HCT116 (cell line): ENCODE measurements at regions not wholly inside any gene's neighbourhood (a gene's known extent, or its start where the extent isn't known, plus 50 kb on each side); places are given as distances from the start of the nearest gene placed in this dataset.

Source experiments
- ATAC-seq: fragments of 200-7000 bp; cut with Tn5 transposase; 2 replicates; pipeline ENCODE4 v1.9.1; 2020; ENCODE audit warnings: mild to moderate bottlenecking, moderate library complexity
- BruUV-seq: library from RNA; stranded (reverse); fragments of 400-500 nt; replicated peaks from 2 replicates; lab custom pipeline; 2021; lab: Mats Ljungman, UMichigan
- CTCF ChIA-PET: fragments of 300-600 bp; sonication (Branson Sonifier 250); formaldehyde crosslinking; loops from one replicate; lab custom pipeline; 2021; ENCODE audit warnings: antibody characterized with exemption; lab: Charles Lee
- POLR2A ChIA-PET: fragments of 300-600, 350-600 bp; sonication (Branson Sonifier 250); formaldehyde crosslinking; loops from one replicate; lab custom pipeline; 2021; ENCODE audit warnings: antibody characterized with exemption; lab: Charles Lee
- RAD21 ChIA-PET, 2 experiments: fragments of 300-600 bp; sonication (Branson Sonifier 250); formaldehyde crosslinking; loops; one replicate each; lab custom pipeline; 2023; ENCODE audit warnings: low total read pairs in 2 of 2; ENCODE audit not compliant: uncharacterized antibody in 2 of 2, unreplicated experiment in 2 of 2, low non-redundant PET in 1 of 2; lab: Charles Lee
- DNase-seq: peaks from one replicate; pipeline ENCODE4 v3.0.0-alpha.2; 2010; ENCODE audit warnings: low read depth, low spot score
- H2AFZ ChIP-seq: fragments of 200-600 bp; shearing (Covaris generic), sonication (generic); 2 replicates; pipeline ENCODE4 v1.6.1; 2017; ENCODE audit warnings: low read depth, mixed run types, mixed read lengths, antibody characterized with exemption, low read length; ENCODE audit not compliant: poor library complexity, severe bottlenecking
- H3K27ac ChIP-seq: 2 replicates; pipeline ENCODE4 v1.5.1; 2012; ENCODE audit warnings: low read depth, low read length
- H3K27me3 ChIP-seq: fragments of 200-600 bp; sonication (generic); 2 replicates; pipeline ENCODE4 v1.6.1; 2016; ENCODE audit warnings: mixed run types, low read length, mixed read lengths; ENCODE audit not compliant: insufficient read depth
- H3K36me3 ChIP-seq, 2 experiments: fragments of 200-500 bp in 1 of 2; fragments of 200-600 bp in 1 of 2; sonication (Bioruptor generic) in 1 of 2; sonication (generic) in 1 of 2; 2 replicates each; pipeline versions ENCODE4 v1.5.1 to v1.6.1; 2014 to 2016; ENCODE audit warnings: low read length in 2 of 2, inconsistent platforms in 1 of 2, mixed read lengths in 1 of 2, mixed run types in 1 of 2; ENCODE audit not compliant: insufficient read depth in 2 of 2, control insufficient read depth in 1 of 2
- H3K4me1 ChIP-seq, 2 experiments: fragments of 200-600 bp in 1 of 2; sonication (generic) in 1 of 2; 2 replicates each; pipeline versions ENCODE4 v1.5.1 to v1.6.1; 2012 to 2017; ENCODE audit warnings: low read length in 2 of 2, inconsistent platforms in 1 of 2, mild to moderate bottlenecking in 1 of 2, mixed read lengths in 1 of 2, mixed run types in 1 of 2, moderate library complexity in 1 of 2; ENCODE audit not compliant: insufficient read depth in 2 of 2, control insufficient read depth in 1 of 2
- H3K4me2 ChIP-seq: fragments of 200-600 bp; sonication (generic); 2 replicates; pipeline ENCODE4 v1.6.1; 2017; ENCODE audit warnings: mixed run types, low read length, mixed read lengths
- H3K4me3 ChIP-seq, 2 experiments: fragments of 200-600 bp in 1 of 2; sonication (generic) in 1 of 2; replicated peaks in 1 of 2; 2 replicates each; pipeline ENCODE4 v1.5.1; 2011 to 2016; ENCODE audit warnings: low read length in 2 of 2, control low read depth in 1 of 2, low read depth in 1 of 2, mild to moderate bottlenecking in 1 of 2, mixed read lengths in 1 of 2, mixed run types in 1 of 2
- H3K79me2 ChIP-seq: fragments of 200-600 bp; sonication (generic); 2 replicates; pipeline ENCODE4 v1.6.1; 2017; ENCODE audit warnings: mild to moderate bottlenecking, mixed run types, low read length, moderate library complexity, mixed read lengths; ENCODE audit not compliant: insufficient read depth
- H3K9ac ChIP-seq: fragments of 200-600 bp; sonication (generic); 2 replicates; pipeline ENCODE4 v1.6.1; 2016; ENCODE audit warnings: low read length, mixed read lengths
- H3K9me2 ChIP-seq: fragments of 200-600 bp; sonication (generic), shearing (Covaris generic); 2 replicates; pipeline ENCODE4 v1.6.1; 2017; ENCODE audit warnings: mixed run types, mild to moderate bottlenecking, moderate library complexity; ENCODE audit not compliant: insufficient read depth
- H3K9me3 ChIP-seq, 2 experiments: fragments of 200-500 bp in 1 of 2; fragments of 200-600 bp in 1 of 2; sonication (Bioruptor generic) in 1 of 2; sonication (generic) in 1 of 2; 2 replicates each; pipeline ENCODE4 v1.6.1; 2014 to 2017; ENCODE audit warnings: low read length in 2 of 2, mixed read lengths in 2 of 2, inconsistent platforms in 1 of 2, low read depth in 1 of 2, mild to moderate bottlenecking in 1 of 2, mixed run types in 1 of 2, moderate library complexity in 1 of 2; ENCODE audit not compliant: control insufficient read depth in 1 of 2, insufficient read depth in 1 of 2
- H4K20me1 ChIP-seq: fragments of 200-600 bp; sonication (generic), shearing (Covaris generic); 2 replicates; pipeline ENCODE4 v1.6.1; 2017; ENCODE audit warnings: mixed run types, mild to moderate bottlenecking, moderate library complexity; ENCODE audit not compliant: insufficient read depth
- CTCF ChIP-seq, 3 experiments: fragments of 200-600 bp in 1 of 3; sonication (generic) in 1 of 3; IDR thresholded peaks in 2 of 3; conservative IDR thresholded peaks in 1 of 3; 2 replicates each; pipeline ENCODE4 v1.5.1; 2012 to 2017; ENCODE audit warnings: low read depth in 2 of 3, low read length in 2 of 3, antibody characterized with exemption in 1 of 3, borderline replicate concordance in 1 of 3, control low read depth in 1 of 3, mild to moderate bottlenecking in 1 of 3, mixed read lengths in 1 of 3, mixed run types in 1 of 3, moderate library complexity in 1 of 3; ENCODE audit not compliant: insufficient read depth in 1 of 3
- EGR1 ChIP-seq: IDR thresholded peaks from 2 replicates; pipeline ENCODE4 v1.6.1; 2012; ENCODE audit warnings: low read depth
- ELF1 ChIP-seq: IDR thresholded peaks from 2 replicates; pipeline ENCODE4 v1.6.1; 2012; ENCODE audit warnings: low read depth, borderline replicate concordance
- EZH2 ChIP-seq: fragments of 200-600 bp; sonication (generic); IDR thresholded peaks from 2 replicates; pipeline ENCODE4 v1.6.1; 2017; ENCODE audit warnings: antibody characterized with exemption, mixed run types
- EZH2phosphoT487 ChIP-seq: fragments of 200-600 bp; IDR thresholded peaks from 2 replicates; pipeline ENCODE4 v1.6.1; 2018; ENCODE audit warnings: antibody characterized with exemption, borderline replicate concordance
- FOSL1 ChIP-seq: IDR thresholded peaks from 2 replicates; pipeline ENCODE4 v1.6.1; 2012; ENCODE audit warnings: low read depth
- JUND ChIP-seq: IDR thresholded peaks from 2 replicates; pipeline ENCODE4 v1.6.1; 2012
- MAX ChIP-seq: IDR thresholded peaks from 2 replicates; pipeline ENCODE4 v1.6.1; 2012
- POLR2A ChIP-seq: IDR thresholded peaks from 2 replicates; pipeline ENCODE4 v1.7.0; 2011; ENCODE audit warnings: borderline replicate concordance; ENCODE audit not compliant: insufficient read depth, insufficient read length; ENCODE audit errors: extremely low read depth
- SIN3A ChIP-seq: IDR thresholded peaks from 2 replicates; pipeline ENCODE4 v1.6.1; 2012; ENCODE audit warnings: low read depth
- SP1 ChIP-seq: IDR thresholded peaks from 2 replicates; pipeline ENCODE4 v1.6.1; 2012; ENCODE audit warnings: low read depth
- SRF ChIP-seq: IDR thresholded peaks from 2 replicates; pipeline ENCODE4 v1.6.1; 2012; ENCODE audit warnings: low read depth
- TCF7L2 ChIP-seq: IDR thresholded peaks from 2 replicates; pipeline ENCODE4 v1.7.0; 2011; ENCODE audit warnings: borderline replicate concordance, inconsistent platforms; ENCODE audit not compliant: insufficient read depth, insufficient read length; ENCODE audit errors: extremely low read depth
- ZFX ChIP-seq: fragments of 450-650 bp; IDR thresholded peaks from 2 replicates; pipeline ENCODE4 v1.6.1; 2017
- ZNF274 ChIP-seq: fragments of 200-500 bp; sonication (Bioruptor generic); IDR thresholded peaks from 2 replicates; pipeline ENCODE4 v1.6.1; 2014; ENCODE audit warnings: mild to moderate bottlenecking, low read depth, low read length, inconsistent platforms
- intact Hi-C: fragments of 100-400 bp; cut with micrococcal nuclease; formaldehyde crosslinking; loops from 2 replicates; pipeline ENCODE4 v1.10.0; 2022
- TF ChIP-seq, protein P1 (sequence below): IDR thresholded peaks from 2 replicates; pipeline ENCODE4 v1.6.1; 2011; ENCODE audit warnings: mild to moderate bottlenecking, low read length, moderate library complexity; ENCODE audit not compliant: insufficient replicate concordance; ENCODE audit errors: extremely low read depth

- no peak overlapping the region for H3K27ac ChIP-seq
- no TSS peak for BruUV-seq
- ChIA-PET CTCF (no interaction called here), RAD21 (no interaction called here), POLR2A (no interaction called here)
- no peaks in the 10 kb centered on the region for H3K4me1 ChIP-seq
- H3K9ac ChIP-seq = no peak overlapping the region
- no peaks in the 10 kb centered on the region for H3K79me2 ChIP-seq
- intact Hi-C loops = no loop called here
- DNase-seq (no peak), ATAC-seq (no peak)
- H3K9me3 ChIP-seq = no peaks in the 10 kb centered on the region
- H2AFZ ChIP-seq = no peak overlapping the region
- no peaks in the 10 kb centered on the region for H3K9me2 ChIP-seq
- H3K36me3 ChIP-seq = no peaks in the 10 kb centered on the region
- H3K27me3 ChIP-seq = no peaks in the 10 kb centered on the region
- H3K4me2 ChIP-seq = no peak overlapping the region
- H3K4me3 ChIP-seq = no peak overlapping the region
- TF ChIP-seq MAX = no peak
- TF ChIP-seq EZH2phosphoT487 = no peak
- no peak for TF ChIP-seq SIN3A
- no peak for TF ChIP-seq SRF
- no peak for TF ChIP-seq SP1
- no peak for TF ChIP-seq ELF1
- no peak for TF ChIP-seq EZH2
- TF ChIP-seq ZNF274 = no peak
- no peak for TF ChIP-seq EGR1
- TF ChIP-seq JUND = no peak
- TF ChIP-seq ZFX = no peak
- no peak for TF ChIP-seq POLR2A
- TF ChIP-seq, protein P1, sequence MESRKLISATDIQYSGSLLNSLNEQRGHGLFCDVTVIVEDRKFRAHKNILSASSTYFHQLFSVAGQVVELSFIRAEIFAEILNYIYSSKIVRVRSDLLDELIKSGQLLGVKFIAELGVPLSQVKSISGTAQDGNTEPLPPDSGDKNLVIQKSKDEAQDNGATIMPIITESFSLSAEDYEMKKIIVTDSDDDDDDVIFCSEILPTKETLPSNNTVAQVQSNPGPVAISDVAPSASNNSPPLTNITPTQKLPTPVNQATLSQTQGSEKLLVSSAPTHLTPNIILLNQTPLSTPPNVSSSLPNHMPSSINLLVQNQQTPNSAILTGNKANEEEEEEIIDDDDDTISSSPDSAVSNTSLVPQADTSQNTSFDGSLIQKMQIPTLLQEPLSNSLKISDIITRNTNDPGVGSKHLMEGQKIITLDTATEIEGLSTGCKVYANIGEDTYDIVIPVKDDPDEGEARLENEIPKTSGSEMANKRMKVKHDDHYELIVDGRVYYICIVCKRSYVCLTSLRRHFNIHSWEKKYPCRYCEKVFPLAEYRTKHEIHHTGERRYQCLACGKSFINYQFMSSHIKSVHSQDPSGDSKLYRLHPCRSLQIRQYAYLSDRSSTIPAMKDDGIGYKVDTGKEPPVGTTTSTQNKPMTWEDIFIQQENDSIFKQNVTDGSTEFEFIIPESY = no peak
- TF ChIP-seq CTCF (IDR thresholded peaks at IDR 0.05 in 2 of 3, conservative IDR thresholded peaks at IDR 0.05 in 1 of 3; ENCODE audit: borderline replicate concordance in 1 of 3, insufficient read depth in 1 of 3, low read depth in 2 of 3, low read length in 2 of 3) = no peak
- no peak for TF ChIP-seq TCF7L2
- TF ChIP-seq FOSL1 = no peak
- no peaks in the 10 kb centered on the region for H4K20me1 ChIP-seq
Observed at GRCh38 chr3:194925614-194926013, 239.9 kb downstream of the FAM43A start.
